ENCODE measurements at regions not wholly inside any gene's neighbourhood (a gene's known extent, or its start where the extent isn't known, plus 50 kb on each side); places are given as distances from the start of the nearest gene placed in this dataset.

GRCh38 chr2:15763822-15764682 is 172.4 kb downstream of the DDX1 start:
- no peak overlapping the region for H3K4me3 Mint-ChIP-seq (ENCODE audit: unreplicated experiment)
- peaks cover 19% of the 10 kb centered on the region for H3K27me3 Mint-ChIP-seq (ENCODE audit: low read depth)
- TF ChIP-seq CTCF (IDR thresholded peaks at IDR 0.05) = no peak
- no peaks in the 10 kb centered on the region for H3K9me3 Mint-ChIP-seq (ENCODE audit: low read depth)
- DNase-seq (ENCODE audit: low spot score) = no peak
- H3K4me1 Mint-ChIP-seq (ENCODE audit: low read depth) = peaks cover 5% of the 10 kb centered on the region
- H3K27ac Mint-ChIP-seq (ENCODE audit: unreplicated experiment) = no peak overlapping the region
- no peaks in the 10 kb centered on the region for H3K36me3 Mint-ChIP-seq (ENCODE audit: low read depth)

- H3K4me1 Mint-ChIP-seq (ENCODE audit: low read depth) = peaks cover 5% of the 10 kb centered on the region
Measured at GRCh38 chr2:15764683-15765011, 173.0 kb downstream of the DDX1 start.

GRCh38 chr2:15765211-15765610 is 173.5 kb downstream of the DDX1 start:
- no peak for TF ChIP-seq CTCF (IDR thresholded peaks at IDR 0.05)
- Mint-ChIP-seq H3K4me3 (ENCODE audit: unreplicated experiment) (no peak overlapping the region), H3K9me3 (ENCODE audit: low read depth) (no peaks in the 10 kb centered on the region), H3K27me3 (ENCODE audit: low read depth) (peaks cover 19% of the 10 kb centered on the region), H3K36me3 (ENCODE audit: low read depth) (no peaks in the 10 kb centered on the region), H3K27ac (ENCODE audit: unreplicated experiment) (no peak overlapping the region), H3K4me1 (ENCODE audit: low read depth) (peaks cover 5% of the 10 kb centered on the region)
- no peak for DNase-seq (ENCODE audit: low spot score)

More at GRCh38 chr2:15764683-15765011, 173.0 kb downstream of the DDX1 start:
- Mint-ChIP-seq H3K36me3 (ENCODE audit: low read depth) (no peaks in the 10 kb centered on the region), H3K27ac (ENCODE audit: unreplicated experiment) (no peak overlapping the region), H3K27me3 (ENCODE audit: low read depth) (peaks cover 19% of the 10 kb centered on the region), H3K4me3 (ENCODE audit: unreplicated experiment) (no peak overlapping the region), H3K9me3 (ENCODE audit: low read depth) (no peaks in the 10 kb centered on the region)
- DNase-seq (ENCODE audit: low spot score) = no peak
- no peak for TF ChIP-seq CTCF (IDR thresholded peaks at IDR 0.05)

- no peak for TF ChIP-seq CTCF (IDR thresholded peaks at IDR 0.05)
- Mint-ChIP-seq H3K36me3 (ENCODE audit: low read depth) (no peaks in the 10 kb centered on the region), H3K4me3 (ENCODE audit: unreplicated experiment) (no peak overlapping the region), H3K27ac (ENCODE audit: unreplicated experiment) (no peak overlapping the region), H3K27me3 (ENCODE audit: low read depth) (peaks cover 22% of the 10 kb centered on the region), H3K9me3 (ENCODE audit: low read depth) (no peaks in the 10 kb centered on the region), H3K4me1 (ENCODE audit: low read depth) (peaks cover 5% of the 10 kb centered on the region)
- no peak for DNase-seq (ENCODE audit: low spot score)
Measured at GRCh38 chr2:15765686-15766302, 174.1 kb downstream of the DDX1 start.

GRCh38 chr2:15766303-15766861 is 174.0 kb upstream of the MYCN start:
- Mint-ChIP-seq H3K27me3 (ENCODE audit: low read depth) (peaks cover 18% of the 10 kb centered on the region), H3K27ac (ENCODE audit: unreplicated experiment) (no peak overlapping the region), H3K36me3 (ENCODE audit: low read depth) (no peaks in the 10 kb centered on the region), H3K9me3 (ENCODE audit: low read depth) (no peaks in the 10 kb centered on the region), H3K4me1 (ENCODE audit: low read depth) (peaks cover 5% of the 10 kb centered on the region), H3K4me3 (ENCODE audit: unreplicated experiment) (no peak overlapping the region)
- DNase-seq (ENCODE audit: low spot score) = no peak
- no peak for TF ChIP-seq CTCF (IDR thresholded peaks at IDR 0.05)

Measured in chondrocyte (in vitro differentiated cells).